DOHH2 (cell line): ENCODE measurements at regions not wholly inside any gene's neighbourhood (a gene's known extent, or its start where the extent isn't known, plus 50 kb on each side); places are given as distances from the start of the nearest gene placed in this dataset.

Experiments
- H3F3A ChIP-seq: fragments of 200-600 bp; sonication (generic), shearing (Covaris generic); 2 replicates; pipeline ENCODE4 v1.6.0; 2016; ENCODE audit warnings: antibody characterized with exemption, mild to moderate bottlenecking; ENCODE audit not compliant: control insufficient read depth, insufficient read depth
- H3K27ac ChIP-seq: fragments of 200-600 bp; sonication (generic); 2 replicates; pipeline ENCODE4 v1.5.1; 2014; ENCODE audit warnings: low read depth, mild to moderate bottlenecking, low read length, moderate library complexity
- H3K27me3 ChIP-seq: fragments of 200-600 bp; sonication (generic); 2 replicates; pipeline ENCODE4 v1.6.1; 2014; ENCODE audit warnings: mild to moderate bottlenecking, low read length, mixed read lengths; ENCODE audit not compliant: control insufficient read depth
- H3K36me3 ChIP-seq: fragments of 200-600 bp; sonication (generic); 2 replicates; pipeline ENCODE4 v1.6.1; 2014; ENCODE audit warnings: mild to moderate bottlenecking, low read length, moderate library complexity, mixed read lengths; ENCODE audit not compliant: control insufficient read depth
- H3K4me1 ChIP-seq: fragments of 200-600 bp; sonication (generic); 2 replicates; pipeline ENCODE4 v1.6.1; 2014; ENCODE audit warnings: mild to moderate bottlenecking, low read length, mixed read lengths; ENCODE audit not compliant: control insufficient read depth
- H3K4me2 ChIP-seq: fragments of 200-600 bp; sonication (generic); 2 replicates; pipeline ENCODE4 v1.6.0; 2014; ENCODE audit warnings: mild to moderate bottlenecking, low read length, moderate library complexity
- H3K4me3 ChIP-seq: fragments of 200-600 bp; sonication (generic); 2 replicates; pipeline ENCODE4 v1.5.1; 2014; ENCODE audit warnings: mild to moderate bottlenecking, low read length, mixed read lengths
- H3K79me2 ChIP-seq: fragments of 200-600 bp; sonication (generic); 2 replicates; pipeline ENCODE4 v1.6.1; 2014; ENCODE audit warnings: mild to moderate bottlenecking, low read length, mixed read lengths; ENCODE audit not compliant: control insufficient read depth
- H3K9me2 ChIP-seq: fragments of 200-600 bp; sonication (generic); replicated peaks from 2 replicates; pipeline ENCODE4 v1.6.1; 2014; ENCODE audit warnings: mild to moderate bottlenecking, low read length, mixed read lengths; ENCODE audit not compliant: control insufficient read depth
- H3K9me3 ChIP-seq: fragments of 200-600 bp; sonication (generic); 2 replicates; pipeline ENCODE4 v1.6.1; 2014; ENCODE audit warnings: antibody characterized with exemption, low read length, mixed read lengths; ENCODE audit not compliant: control insufficient read depth, insufficient read depth
- H4K20me1 ChIP-seq: fragments of 200-600 bp; sonication (generic); 2 replicates; pipeline ENCODE4 v1.6.0; 2014; ENCODE audit warnings: low read depth, mild to moderate bottlenecking, antibody characterized with exemption, low read length, moderate library complexity; ENCODE audit not compliant: control insufficient read depth, insufficient read depth
- EZH2phosphoT487 ChIP-seq: fragments of 200-600 bp; sonication (generic); IDR thresholded peaks from 2 replicates; pipeline ENCODE4 v1.6.1; 2017; ENCODE audit warnings: borderline replicate concordance, mild to moderate bottlenecking, antibody characterized with exemption, low read length, moderate library complexity, mixed read lengths
- TF ChIP-seq, protein P1 (sequence below): fragments of 200-600 bp; sonication (generic); IDR thresholded peaks from one replicate; pipeline ENCODE4 v1.5.1; 2014; ENCODE audit warnings: antibody characterized with exemption, mild to moderate bottlenecking, low read depth, low read length; ENCODE audit not compliant: poor library complexity, severe bottlenecking

DNA sequence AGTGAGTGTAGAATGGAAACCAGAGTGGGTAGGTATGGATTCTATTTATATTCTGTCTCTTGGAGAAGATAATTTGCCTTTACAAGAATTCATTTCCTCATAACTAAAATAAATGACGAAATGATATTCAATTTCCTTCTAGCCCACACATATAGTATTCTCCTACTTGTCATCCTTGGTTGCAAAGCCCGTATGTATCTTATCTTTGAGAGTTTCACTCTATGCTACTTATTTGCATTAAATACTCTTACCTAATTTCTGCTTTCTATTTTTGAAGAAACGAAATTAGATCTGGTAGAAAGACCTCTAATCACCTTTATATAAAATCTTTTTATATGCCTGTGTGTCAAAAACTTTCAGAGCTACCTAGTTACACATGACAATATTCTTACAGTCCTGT is 457.7 kb downstream of the NKX6-1 start:
- Histone ChIP-seq H3K4me3 (no peak overlapping the region), H3K36me3 (no peaks in the 10 kb centered on the region), H3K27me3 (no peaks in the 10 kb centered on the region), H4K20me1 (no peaks in the 10 kb centered on the region), H3F3A (no peaks in the 10 kb centered on the region), H3K4me1 (no peaks in the 10 kb centered on the region), H3K4me2 (no peak overlapping the region), H3K79me2 (no peaks in the 10 kb centered on the region), H3K9me3 (no peaks in the 10 kb centered on the region), H3K9me2 (no peaks in the 10 kb centered on the region), H3K27ac (no peak overlapping the region)
- TF ChIP-seq, protein P1, sequence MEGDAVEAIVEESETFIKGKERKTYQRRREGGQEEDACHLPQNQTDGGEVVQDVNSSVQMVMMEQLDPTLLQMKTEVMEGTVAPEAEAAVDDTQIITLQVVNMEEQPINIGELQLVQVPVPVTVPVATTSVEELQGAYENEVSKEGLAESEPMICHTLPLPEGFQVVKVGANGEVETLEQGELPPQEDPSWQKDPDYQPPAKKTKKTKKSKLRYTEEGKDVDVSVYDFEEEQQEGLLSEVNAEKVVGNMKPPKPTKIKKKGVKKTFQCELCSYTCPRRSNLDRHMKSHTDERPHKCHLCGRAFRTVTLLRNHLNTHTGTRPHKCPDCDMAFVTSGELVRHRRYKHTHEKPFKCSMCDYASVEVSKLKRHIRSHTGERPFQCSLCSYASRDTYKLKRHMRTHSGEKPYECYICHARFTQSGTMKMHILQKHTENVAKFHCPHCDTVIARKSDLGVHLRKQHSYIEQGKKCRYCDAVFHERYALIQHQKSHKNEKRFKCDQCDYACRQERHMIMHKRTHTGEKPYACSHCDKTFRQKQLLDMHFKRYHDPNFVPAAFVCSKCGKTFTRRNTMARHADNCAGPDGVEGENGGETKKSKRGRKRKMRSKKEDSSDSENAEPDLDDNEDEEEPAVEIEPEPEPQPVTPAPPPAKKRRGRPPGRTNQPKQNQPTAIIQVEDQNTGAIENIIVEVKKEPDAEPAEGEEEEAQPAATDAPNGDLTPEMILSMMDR, result no peak
- no peak for TF ChIP-seq EZH2phosphoT487

DNA sequence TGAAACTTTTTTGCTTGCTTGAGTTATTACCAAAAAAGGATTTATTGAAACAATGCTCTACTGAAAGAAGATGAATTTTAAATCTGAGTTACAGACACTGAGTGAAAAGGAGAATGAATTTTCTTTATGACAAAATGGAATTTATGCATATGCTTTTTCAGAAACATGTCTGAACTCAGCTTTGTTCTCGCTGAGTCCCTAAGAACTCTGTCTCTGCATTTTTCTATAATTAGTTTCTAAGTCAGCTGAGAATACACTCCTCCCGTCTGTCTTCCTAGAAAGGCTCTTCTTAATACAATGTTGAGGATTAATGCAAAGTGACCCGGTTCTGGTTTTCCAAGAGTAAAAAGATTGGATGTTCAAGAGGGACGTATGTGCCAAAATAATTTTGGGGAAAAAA is 463.5 kb downstream of the NKX6-1 start:
- Histone ChIP-seq H3K27ac (no peak overlapping the region), H4K20me1 (no peaks in the 10 kb centered on the region), H3K27me3 (no peaks in the 10 kb centered on the region), H3K4me3 (no peak overlapping the region), H3K9me2 (no peaks in the 10 kb centered on the region), H3K9me3 (no peaks in the 10 kb centered on the region), H3F3A (no peaks in the 10 kb centered on the region), H3K79me2 (no peaks in the 10 kb centered on the region), H3K4me1 (no peaks in the 10 kb centered on the region), H3K4me2 (no peak overlapping the region), H3K36me3 (no peaks in the 10 kb centered on the region)
- TF ChIP-seq EZH2phosphoT487, result no peak
- TF ChIP-seq, protein P1, result no peak

DNA sequence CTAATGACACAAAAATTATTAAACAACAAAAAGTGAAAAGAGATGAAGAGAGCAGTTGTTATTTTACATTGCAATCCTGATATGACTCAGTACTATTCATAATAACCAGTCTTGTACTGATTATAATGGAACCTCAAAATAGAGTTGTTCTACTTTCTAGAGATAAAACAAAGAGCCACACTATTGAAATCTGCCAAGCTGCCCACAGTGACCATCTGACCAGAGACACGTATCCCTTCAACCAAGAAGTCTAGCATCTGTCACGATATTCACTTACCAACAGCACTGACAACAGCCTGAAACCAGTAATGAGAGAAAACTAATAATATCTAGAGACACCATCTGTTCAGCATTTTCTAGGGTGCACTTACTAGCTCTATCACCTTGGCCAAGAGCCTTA is 466.7 kb downstream of the NKX6-1 start:
- no peaks in the 10 kb centered on the region for H3K9me3 ChIP-seq
- H3K79me2 ChIP-seq, result no peaks in the 10 kb centered on the region
- H3K27ac ChIP-seq, result no peak overlapping the region
- no peaks in the 10 kb centered on the region for H3K27me3 ChIP-seq
- H3K9me2 ChIP-seq, result no peaks in the 10 kb centered on the region
- H3K36me3 ChIP-seq, result no peaks in the 10 kb centered on the region
- no peaks in the 10 kb centered on the region for H3K4me1 ChIP-seq
- no peaks in the 10 kb centered on the region for H3F3A ChIP-seq
- no peak overlapping the region for H3K4me2 ChIP-seq
- no peak for TF ChIP-seq EZH2phosphoT487
- TF ChIP-seq, protein P1, result no peak
- H4K20me1 ChIP-seq, result no peaks in the 10 kb centered on the region
- H3K4me3 ChIP-seq, result no peak overlapping the region

DNA sequence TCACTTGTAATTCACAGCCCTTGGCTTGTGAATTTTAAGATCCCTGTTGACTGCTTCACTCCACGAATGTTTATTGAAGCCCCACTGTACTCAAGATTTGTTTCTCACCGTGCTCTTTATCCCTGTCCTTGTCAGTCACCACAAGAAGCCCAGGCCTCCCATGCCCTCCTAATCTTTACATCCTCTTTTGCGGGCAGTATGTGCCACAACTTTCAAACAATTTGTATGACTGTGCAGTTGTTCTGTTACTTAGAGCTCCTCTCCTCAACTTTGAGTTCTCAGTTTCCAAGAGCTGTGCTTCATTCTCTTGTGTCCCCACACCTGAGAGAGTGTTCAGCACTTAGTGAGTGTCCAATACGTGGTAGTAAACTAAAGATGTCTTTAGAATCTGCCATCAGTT is 467.7 kb downstream of the NKX6-1 start:
- H4K20me1 ChIP-seq, result no peaks in the 10 kb centered on the region
- H3K4me2 ChIP-seq, result no peak overlapping the region
- no peaks in the 10 kb centered on the region for H3K9me3 ChIP-seq
- H3K27me3 ChIP-seq, result no peaks in the 10 kb centered on the region
- H3K4me3 ChIP-seq, result no peak overlapping the region
- TF ChIP-seq, protein P1, result no peak
- no peak for TF ChIP-seq EZH2phosphoT487
- H3K27ac ChIP-seq, result no peak overlapping the region
- H3K4me1 ChIP-seq, result no peaks in the 10 kb centered on the region
- H3K79me2 ChIP-seq, result no peaks in the 10 kb centered on the region
- no peaks in the 10 kb centered on the region for H3K36me3 ChIP-seq
- no peaks in the 10 kb centered on the region for H3F3A ChIP-seq
- no peaks in the 10 kb centered on the region for H3K9me2 ChIP-seq
